Right atrium auricular region (tissue), 2 donors: ENCODE measurements at regions not wholly inside any gene's neighbourhood (a gene's known extent, or its start where the extent isn't known, plus 50 kb on each side); places are given as distances from the start of the nearest gene placed in this dataset.

ENCODE experiments used
- DNase-seq: peaks from one replicate; pipeline ENCODE4 v3.0.0-alpha.2; 2019; ENCODE audit warnings: low spot score
- H3K27ac ChIP-seq, 2 donors: fragments of 200-600 bp; sonication (generic); 1 replicate in 1 of 2; 2 replicates in 1 of 2; pipeline ENCODE4 v1.5.1; 2016 to 2019
- H3K27me3 ChIP-seq, 2 donors: fragments of 200-600 bp; sonication (generic); one replicate each; pipeline versions ENCODE4 v1.5.1 to v1.6.0; 2017 to 2019
- H3K36me3 ChIP-seq: fragments of 200-600 bp; sonication (generic); one replicate; pipeline ENCODE4 v1.5.1; 2016
- H3K4me1 ChIP-seq, 2 donors: fragments of 200-600 bp; sonication (generic); one replicate each; pipeline versions ENCODE4 v1.5.1 to v1.6.0; 2017 to 2019
- H3K4me3 ChIP-seq, 2 donors: fragments of 200-600 bp; sonication (generic); 1 replicate in 1 of 2; 2 replicates in 1 of 2; pipeline ENCODE4 v1.5.1; 2017 to 2019; ENCODE audit warnings: mild to moderate bottlenecking in 1 of 2, moderate library complexity in 1 of 2
- H3K9me3 ChIP-seq, 2 donors: fragments of 200-600 bp; sonication (generic); one replicate each; pipeline ENCODE4 v1.5.1; 2019
- CTCF ChIP-seq, 2 donors: fragments of 200-600 bp; sonication (generic); IDR thresholded peaks; one replicate each; pipeline ENCODE4 v1.5.1; 2019; ENCODE audit warnings: antibody characterized with exemption in 2 of 2

- DNase-seq, result peak; percentile 63
- peak; percentile 68 to 92 for TF ChIP-seq CTCF (IDR thresholded peaks at IDR 0.05)
- H3K4me3 ChIP-seq, result peak overlapping the region; percentile 25 to 28
These were observed 55.1 kb downstream of the CYCS start for GRCh38 chr7:25069900-25070443.

GRCh38 chr7:25068502-25069213 lies 56.4 kb downstream of the CYCS start:
- Histone ChIP-seq H3K4me3 (no peak overlapping the region), H3K27me3 (no peaks in the 10 kb centered on the region), H3K4me1 (no peaks in the 10 kb centered on the region), H3K27ac (no peak overlapping the region), H3K36me3 (no peaks in the 10 kb centered on the region), H3K9me3 (no peaks in the 10 kb centered on the region)
- TF ChIP-seq CTCF (IDR thresholded peaks at IDR 0.05), result no peak
- DNase-seq, result no peak

More at GRCh38 chr7:25069900-25070443, 55.1 kb downstream of the CYCS start:
- H3K36me3 ChIP-seq, result no peaks in the 10 kb centered on the region
- H3K27me3 ChIP-seq, result no peaks in the 10 kb centered on the region
- no peaks in the 10 kb centered on the region for H3K4me1 ChIP-seq
- no peak overlapping the region for H3K27ac ChIP-seq
- no peaks in the 10 kb centered on the region for H3K9me3 ChIP-seq

GRCh38 chr7:25067726-25068501 lies 57.1 kb downstream of the CYCS start:
- Histone ChIP-seq H3K27ac (no peak overlapping the region), H3K9me3 (no peaks in the 10 kb centered on the region), H3K4me3 (no peak overlapping the region), H3K36me3 (no peaks in the 10 kb centered on the region), H3K4me1 (no peaks in the 10 kb centered on the region), H3K27me3 (no peaks in the 10 kb centered on the region)
- no peak for TF ChIP-seq CTCF (IDR thresholded peaks at IDR 0.05)
- DNase-seq, result no peak

GRCh38 chr7:25066253-25066652 lies 58.8 kb downstream of the CYCS start:
- no peak for TF ChIP-seq CTCF (IDR thresholded peaks at IDR 0.05)
- no peak for DNase-seq
- H3K4me3 ChIP-seq, result no peak overlapping the region
- H3K27ac ChIP-seq, result no peak overlapping the region
- H3K4me1 ChIP-seq, result no peaks in the 10 kb centered on the region
- no peaks in the 10 kb centered on the region for H3K9me3 ChIP-seq
- no peaks in the 10 kb centered on the region for H3K36me3 ChIP-seq
- no peaks in the 10 kb centered on the region for H3K27me3 ChIP-seq

- no peak for TF ChIP-seq CTCF (IDR thresholded peaks at IDR 0.05)
- Histone ChIP-seq H3K4me3 (no peak overlapping the region), H3K27ac (no peak overlapping the region), H3K27me3 (no peaks in the 10 kb centered on the region), H3K4me1 (no peaks in the 10 kb centered on the region), H3K36me3 (no peaks in the 10 kb centered on the region), H3K9me3 (no peaks in the 10 kb centered on the region)
- no peak for DNase-seq
These were observed 62.7 kb downstream of the CYCS start for GRCh38 chr7:25062380-25062779.
